CD4-positive, alpha-beta T cell treated with Interleukin-17A for 1 hour (primary cell): ENCODE measurements at regions not wholly inside any gene's neighbourhood (a gene's known extent, or its start where the extent isn't known, plus 50 kb on each side); places are given as distances from the start of the nearest gene placed in this dataset.

Experiments
- DNase-seq: peaks from one replicate; pipeline ENCODE4 v3.0.0-alpha.2; 2020

DNA sequence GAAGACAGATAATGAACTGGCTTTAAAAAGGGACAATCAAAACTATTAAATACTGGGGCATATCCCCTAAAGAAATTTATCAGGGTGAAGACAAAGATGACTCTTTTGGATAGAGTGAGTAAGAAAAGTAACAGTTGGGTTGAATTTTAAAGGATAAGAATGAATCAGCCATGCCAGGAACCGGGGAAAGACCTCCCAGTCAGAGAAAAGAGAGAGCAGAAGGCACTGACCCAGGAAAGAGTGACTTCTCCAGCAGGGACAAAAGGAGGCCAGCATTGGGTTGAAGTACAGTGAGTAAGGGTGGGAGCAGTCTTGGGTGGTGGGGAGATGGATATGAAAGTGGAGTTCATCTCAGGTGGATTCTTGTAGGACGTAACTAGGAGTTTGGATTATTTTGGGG lies 516.9 kb upstream of the JAG1 start:
- no peak for DNase-seq

DNA sequence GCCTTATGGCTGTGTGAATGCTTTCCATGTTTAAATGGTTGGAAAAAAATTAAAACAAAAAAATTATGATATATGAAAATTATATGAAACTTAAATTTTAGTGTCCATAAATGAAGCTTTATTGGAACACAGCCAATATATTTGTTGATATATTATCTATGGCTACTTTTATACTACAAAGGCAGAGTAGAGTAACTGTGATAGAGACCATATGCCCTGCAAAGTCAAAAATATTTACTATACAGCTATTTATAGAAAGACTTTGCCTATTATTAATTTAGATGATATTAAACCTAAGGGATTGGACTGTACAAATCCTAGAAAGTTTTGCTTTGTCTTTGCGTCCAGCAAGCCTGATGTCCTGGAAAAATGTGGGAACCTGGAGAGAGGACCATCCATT lies 518.3 kb upstream of the JAG1 start:
- no peak for DNase-seq

DNA sequence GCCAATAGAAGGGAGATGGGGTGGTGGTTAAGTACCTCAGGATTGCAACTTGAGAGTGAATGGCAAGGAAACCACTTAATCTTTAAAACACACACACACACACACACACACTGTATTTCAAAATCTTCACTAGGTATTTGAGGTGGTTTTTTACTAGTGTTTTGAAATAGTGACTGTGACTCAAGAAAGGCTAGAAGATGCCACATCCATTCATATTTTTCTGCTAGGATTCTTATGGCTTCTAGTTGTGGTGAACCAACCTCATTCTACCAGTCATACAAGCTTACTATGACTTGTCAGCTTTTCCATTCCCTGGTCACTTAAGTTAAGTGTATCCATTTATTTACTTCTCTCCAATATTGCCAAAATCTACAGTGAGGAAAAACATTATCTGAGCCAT lies 519.4 kb upstream of the JAG1 start:
- no peak for DNase-seq

DNA sequence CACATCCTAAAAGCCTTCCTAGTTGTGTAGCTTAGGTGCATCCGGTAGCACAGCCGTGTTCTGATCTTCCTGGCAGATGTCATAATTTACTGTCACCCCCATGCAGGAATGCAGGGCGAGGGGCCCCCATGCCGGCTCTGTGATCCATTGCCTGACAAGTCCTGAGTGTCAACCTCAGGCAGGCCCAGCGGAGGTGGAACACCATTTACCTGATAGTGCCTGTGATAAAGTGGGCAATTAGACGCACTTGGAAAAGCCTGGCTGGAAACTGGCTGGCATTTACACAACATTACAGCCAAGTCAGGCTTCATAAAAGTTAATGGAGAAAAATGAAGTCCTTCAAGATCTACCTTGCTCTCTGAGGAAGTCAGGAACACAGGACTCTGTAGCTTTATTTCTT lies 521.4 kb upstream of the JAG1 start:
- DNase-seq = no peak

DNA sequence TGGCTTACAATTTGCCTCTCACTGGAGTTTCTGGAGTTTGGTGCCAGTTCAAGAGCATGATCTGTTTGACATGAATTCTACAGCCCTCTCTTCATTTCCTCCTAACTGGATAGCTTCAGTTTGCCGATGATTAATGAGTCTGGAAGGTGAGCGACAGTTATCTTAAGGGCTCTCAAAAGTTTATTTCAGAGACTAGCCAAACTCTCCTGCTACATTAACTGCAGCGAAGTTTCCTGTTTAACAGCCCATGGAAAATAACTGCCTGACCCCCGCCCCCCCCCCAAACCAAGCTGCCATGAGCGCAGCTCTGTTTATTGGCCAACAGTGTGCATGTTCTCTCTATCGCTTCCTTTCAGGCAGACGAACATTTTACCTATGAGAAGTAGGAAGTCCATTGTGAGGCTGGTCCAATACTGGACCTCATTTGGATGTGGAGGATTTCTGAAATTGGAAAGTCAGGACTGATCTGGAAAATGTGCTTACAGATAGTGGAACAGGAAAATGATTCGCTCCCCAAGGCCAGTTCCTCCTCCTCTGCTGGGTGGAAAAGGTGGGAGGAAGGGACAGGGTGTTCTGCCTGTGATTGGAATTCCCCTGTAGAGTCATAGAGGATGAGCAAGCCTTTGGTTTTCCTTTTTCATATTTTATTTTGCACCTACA lies 522.2 kb upstream of the JAG1 start:
- DNase-seq = no peak

DNA sequence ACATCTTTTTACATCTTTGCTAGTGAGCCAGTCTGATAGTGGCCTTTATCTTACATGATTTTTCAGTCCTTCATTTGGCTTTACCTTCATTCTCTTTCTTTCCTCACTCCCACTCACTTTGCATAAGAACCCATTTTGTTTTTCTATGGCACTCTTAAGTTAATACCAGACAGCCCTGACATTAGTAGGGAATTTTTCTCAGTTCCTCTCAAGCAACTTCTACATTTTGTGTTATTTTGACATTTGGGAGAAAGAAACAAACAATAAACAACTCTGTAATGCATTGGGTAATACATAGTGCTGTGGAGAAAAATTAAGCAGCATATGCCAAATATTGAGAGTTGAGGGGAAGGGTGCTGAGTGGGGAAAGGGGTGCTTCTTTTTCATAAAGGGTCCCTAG lies 524.1 kb upstream of the JAG1 start:
- DNase-seq = no peak

DNA sequence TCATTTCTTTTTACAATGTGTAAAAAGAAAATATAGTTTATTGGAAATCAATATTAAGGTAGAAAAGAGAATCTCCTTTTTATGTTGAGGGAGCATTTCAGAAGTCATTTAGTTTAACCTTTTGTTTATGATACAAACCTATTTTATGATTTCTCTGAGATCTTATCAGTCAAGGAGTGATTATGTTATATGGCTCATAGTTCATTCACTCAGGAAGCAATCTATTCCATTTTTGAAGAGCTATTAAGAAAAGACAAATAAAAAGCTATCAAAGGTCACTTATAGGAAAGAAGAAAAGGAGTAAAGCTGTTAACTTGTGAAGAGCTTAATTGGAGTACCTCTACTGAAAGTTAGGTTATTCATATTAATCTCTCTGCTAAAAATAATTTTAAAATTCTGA lies 526.6 kb upstream of the JAG1 start:
- no peak for DNase-seq

DNA sequence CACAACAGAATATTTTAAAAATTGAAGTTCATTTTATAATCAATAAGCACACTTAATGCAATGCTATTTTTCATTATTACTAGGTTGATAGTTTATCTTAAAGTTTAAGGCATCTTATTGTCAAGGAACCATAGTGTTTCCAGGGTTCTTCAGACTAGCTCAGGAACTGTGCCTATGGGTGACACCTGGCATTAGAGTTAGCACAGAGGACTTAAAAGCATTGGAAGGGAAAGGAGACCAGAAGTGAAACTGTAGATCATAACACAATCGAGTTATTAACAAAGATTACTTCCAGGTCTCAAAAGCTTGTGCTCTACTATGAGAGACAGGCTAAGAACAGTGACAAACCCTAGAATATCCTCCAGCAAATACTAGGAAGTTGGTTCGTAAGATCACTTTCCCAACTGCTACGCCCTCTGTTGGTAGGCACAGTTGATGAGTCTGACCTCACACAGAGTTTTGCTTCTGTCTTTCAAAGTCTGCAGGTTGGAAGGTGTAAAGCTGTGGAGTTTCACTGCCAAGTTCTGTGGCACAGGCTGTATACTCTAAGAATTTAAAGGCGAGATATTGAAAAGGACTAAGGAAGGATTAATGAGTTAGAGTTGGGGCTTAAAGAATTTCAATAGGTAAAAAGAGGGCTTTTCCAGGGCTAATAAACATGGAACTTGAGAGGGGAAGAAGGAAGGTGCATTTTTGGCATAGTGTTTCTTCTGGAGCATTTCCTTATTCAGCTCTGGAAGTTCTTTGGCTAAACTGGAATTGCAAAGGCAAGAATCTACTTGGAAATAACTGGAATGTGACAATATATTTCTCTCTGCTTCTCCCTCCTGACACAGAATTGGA lies 531.3 kb upstream of the JAG1 start:
- DNase-seq = peak; percentile 2

DNA sequence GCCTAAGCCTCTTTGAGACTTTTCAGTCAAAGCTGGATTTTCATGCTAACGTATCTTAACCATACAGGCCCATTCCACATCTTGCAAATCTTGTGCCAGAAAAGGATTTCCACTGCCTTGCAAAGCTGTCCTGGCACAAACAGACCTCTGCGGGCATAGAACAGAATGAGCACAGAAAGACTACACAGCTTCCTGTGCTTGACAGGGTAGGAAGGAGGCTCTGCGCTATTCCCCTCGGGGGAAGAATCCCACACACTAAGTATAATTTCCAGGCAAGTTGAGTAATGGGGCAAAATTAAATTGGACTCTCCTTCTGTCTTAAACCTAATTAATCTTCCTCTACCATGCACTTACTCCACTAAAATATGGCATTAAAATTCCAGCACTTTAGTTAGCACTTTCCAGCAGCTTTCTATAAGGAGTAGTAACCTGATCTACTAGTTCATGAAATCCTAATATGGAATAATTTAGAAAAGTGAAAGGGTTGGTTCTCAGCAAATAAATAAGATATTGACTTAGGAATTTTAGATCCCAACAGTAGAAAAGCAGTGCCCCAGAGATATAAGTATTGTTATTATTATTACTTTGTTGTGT lies 532.1 kb upstream of the JAG1 start:
- no peak for DNase-seq

DNA sequence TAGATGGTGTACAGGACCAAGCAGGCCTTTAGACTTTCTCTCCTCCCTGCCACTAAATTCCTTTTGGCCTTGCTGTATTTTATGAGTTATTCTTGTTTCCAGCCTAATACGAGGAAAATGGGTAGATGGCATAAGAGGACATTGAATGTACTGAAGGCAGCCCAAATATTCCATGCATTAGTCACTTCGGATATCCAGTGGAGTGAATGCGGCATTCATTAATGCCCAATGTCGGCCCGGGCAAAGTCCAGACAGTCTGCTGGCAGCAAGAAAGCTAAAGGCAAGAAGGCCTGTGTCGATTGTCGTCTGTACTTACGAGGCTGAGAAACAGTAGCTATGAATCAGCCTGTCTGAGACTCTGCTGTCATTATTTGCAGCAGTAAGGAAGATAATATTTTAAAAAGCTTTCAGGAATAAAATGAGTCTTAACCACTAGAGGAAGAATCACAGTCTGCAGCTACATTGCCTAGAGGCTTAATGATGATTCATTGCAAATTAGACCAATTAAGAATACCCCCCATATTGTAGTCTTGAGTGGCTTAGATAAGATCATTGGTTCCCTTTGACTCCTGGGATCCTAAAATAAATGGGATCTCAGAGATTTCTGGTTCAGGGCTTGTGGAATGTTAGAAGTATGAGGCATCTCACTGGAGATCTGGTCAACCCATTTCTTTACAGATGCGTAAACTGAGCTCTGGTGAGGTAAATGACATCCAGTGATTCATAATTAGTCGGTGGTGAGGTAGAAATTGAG lies 534.1 kb upstream of the JAG1 start:
- DNase-seq = no peak

DNA sequence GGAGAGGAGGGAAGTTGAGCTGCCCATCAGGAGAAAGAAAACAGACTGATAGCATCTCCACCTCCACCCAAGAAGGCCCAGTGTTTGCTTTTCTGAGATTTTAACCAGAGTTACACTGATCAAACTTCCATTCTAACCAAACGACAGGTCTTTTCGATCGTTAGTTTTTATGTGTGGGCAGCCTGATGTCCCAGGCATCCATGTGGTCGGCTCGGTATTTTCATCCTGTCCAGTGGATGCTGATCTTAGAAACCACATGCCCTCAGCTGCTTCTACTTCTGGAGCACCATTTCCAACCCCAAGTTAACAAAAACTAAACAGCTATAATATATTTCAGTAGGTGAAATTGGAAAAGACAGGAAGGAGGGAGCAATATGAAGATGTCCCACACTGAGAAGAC lies 536.8 kb upstream of the JAG1 start:
- DNase-seq = no peak

DNA sequence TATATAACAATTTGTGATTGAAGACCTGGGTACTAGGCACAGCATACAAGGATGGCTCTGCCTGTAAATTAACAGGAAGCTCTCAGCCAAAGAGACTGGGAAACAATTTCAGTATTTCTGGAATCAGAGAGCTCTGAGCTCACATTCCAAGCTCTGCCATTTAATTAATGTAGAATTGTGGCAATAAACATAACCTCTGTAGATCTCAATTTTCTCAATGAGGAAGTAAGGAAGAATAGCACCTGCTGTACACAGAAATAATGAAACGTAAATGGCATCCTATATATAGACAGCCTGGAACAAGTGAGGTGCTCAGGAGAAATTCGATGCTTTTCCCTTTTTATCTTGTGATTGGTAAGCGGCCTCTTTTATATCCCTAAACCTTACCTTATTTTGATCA lies 538.5 kb upstream of the JAG1 start:
- DNase-seq = no peak

DNA sequence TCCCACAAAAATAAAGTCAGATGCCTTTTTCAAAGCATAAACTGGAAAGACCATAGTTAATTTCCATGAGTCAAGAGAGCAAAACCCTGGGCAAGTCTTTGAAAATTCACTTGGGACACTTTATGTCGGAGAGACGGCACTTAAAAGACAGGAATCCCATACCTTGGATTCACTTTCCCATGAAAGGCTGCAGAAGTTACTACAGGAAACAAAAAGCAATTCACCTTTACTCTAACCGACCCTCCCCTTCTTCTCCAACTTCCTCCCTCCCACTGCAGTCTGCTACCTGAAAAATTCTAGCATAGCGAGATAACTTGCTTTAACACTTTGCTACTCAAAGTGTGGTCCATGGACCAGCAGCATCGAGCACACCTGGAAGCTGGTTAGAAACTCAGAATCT lies 539.1 kb upstream of the JAG1 start:
- DNase-seq = no peak

DNA sequence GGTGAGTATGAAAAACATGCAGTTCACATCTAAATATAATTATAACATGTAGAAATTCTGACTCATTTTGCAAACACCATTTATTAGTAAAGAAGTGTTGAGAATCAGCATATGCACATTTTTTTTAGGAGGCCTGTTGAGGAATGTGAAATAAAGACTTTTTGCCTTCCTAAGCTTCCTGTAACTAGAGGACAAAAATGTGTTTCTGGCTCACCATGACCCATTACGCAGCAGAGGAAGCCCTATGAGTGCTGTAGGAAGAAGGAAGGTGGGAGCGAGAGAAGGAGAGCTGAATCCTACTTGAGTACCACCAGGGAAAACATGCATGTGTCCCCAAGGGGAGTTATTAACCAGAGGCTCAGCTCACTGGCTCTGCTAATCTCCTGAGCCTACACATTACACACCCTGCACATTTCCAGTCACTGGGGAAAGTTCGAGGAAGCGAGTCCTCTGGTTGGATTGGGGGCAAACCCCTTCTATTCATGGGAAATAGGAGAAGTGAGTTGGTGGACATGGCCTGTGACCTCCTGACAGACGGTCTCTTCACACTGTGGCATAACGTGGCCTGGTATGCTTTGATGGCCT lies 540.5 kb upstream of the JAG1 start:
- no peak for DNase-seq

DNA sequence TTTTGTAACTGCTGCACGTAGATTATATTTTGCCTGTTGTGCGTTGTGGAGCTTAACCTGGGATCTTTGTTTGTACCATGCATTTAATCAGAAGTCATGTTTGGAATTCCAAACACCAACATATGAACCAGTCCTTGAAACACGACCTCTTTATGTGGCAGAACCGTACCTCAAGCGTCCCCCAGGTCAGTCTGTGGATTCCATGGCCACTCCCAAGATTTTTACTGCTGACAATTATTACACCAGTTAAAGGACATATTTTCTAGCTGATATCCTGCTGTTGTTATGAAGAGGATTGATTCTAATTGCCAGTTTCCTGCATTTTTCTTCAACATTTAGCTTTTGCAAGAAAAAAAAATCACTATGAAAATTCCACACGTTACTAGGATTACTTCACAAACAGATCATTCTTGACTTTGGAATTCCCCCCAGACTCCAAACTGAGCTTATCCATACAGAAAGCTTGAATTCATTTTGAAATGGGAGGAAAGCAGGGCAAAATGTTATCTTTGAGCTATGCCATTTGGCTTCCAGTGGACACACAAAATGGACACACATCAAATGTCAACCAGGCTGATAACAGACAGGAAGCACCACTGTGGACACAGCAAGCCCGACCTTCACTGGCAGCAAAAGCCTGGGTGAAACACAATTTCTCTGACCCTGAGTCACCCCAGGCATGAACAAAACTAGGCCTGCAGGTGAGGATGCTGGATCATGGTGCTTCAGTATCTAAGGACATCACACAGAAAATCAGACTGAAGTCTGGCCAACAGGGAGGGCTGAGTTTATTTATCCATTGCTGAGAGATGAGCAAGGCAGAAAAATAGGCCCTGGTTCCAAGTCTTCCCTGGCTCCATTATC lies 542.9 kb upstream of the JAG1 start:
- DNase-seq = no peak

DNA sequence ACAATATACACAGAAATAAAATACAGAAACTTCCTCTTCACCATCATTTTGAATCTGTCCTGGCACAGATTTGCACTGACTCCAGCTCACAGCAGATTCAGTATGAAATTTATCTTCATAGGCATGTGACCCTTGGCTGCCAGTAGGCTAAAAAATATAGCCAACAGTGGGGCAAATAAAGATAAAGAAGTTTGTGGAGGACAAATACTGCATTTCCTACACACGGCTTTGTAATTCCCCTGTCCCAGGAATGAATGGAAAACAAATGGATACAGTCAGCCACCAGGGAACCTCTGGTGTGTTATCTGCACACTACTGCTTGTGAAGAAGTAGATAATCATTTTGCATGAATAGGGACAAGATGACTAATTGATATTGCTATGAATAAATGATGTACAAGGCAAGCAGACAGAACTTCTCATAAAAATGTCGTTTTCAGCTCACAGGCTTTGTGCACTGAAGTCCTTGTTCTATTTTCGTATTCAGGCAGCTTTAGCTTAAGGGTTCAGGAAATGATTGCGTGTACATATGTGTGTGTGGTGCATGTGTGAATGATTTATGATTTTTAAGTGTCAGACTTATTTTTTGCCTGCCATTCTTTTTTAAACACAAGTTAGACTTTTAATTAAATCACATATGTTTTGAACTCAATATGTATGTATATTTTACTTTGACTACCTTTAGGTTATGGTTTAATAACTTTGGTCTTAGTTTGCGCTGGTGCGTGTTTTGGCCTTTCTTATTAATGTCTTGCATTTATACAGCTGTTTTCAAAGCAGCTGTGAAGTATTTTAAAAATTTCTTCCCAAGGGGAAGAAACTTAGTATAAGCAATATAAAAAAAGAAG lies 543.8 kb upstream of the JAG1 start:
- DNase-seq = no peak

DNA sequence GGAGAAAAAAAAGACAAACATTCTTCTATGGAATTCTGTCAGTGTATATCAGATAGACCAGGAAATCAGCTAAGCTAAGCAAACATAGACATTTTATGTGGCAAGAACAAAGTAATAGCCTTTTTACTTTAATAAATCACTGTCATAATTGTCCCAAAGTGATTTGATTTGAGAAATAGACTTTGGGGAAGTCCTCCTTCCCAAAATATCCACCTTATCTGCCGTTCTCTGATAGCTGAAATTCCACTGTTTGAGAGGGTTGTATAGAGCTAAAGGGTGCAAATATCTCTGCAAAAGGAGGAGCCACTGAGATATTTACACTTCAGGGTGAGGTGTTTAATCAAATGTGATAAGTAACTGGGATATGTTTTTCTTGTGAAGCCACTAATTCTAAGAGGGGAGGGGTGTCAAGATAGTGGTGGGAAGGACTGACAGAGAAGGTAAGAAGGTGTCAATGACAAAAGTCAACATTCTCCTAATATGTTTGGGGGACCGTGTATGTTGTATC lies 544.4 kb upstream of the JAG1 start:
- no peak for DNase-seq

DNA sequence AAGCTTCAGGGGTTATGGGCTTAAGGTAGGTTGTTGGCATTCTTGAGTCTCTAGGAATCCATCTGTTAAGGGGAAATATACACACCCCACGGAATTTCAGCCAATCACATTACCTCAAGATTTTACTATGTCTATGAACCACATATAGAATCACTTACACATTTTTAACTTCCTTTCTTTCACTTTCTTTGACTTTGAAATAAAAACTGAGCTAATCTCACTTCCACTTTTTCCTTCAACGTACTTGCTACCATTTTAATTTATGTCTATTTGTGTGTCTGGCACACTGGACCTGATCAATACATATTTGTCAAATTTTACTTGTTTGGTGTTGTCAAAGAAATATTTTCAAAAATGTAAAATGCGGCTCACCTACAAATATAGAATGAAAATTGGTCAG lies 545.4 kb upstream of the JAG1 start:
- DNase-seq = no peak

DNA sequence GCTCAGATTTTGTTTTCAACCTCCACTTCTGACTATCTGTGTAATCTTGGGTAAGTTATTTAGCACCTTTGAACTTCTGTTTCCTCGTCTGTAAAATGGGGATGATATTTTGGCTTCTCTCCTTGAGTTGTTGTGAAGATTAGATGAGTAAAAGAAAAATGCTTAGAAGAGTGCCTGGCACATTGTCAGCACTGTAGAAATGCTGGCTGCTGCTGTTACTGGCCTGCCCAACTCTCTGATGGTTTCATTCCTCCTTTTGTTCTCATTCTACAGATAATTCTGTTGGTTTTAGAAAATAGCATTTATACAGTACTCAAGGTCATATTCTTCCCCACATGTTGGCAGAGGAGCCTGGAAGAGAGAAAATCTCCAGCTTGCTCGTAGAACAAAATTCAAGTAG lies 547.2 kb upstream of the JAG1 start:
- DNase-seq = no peak

DNA sequence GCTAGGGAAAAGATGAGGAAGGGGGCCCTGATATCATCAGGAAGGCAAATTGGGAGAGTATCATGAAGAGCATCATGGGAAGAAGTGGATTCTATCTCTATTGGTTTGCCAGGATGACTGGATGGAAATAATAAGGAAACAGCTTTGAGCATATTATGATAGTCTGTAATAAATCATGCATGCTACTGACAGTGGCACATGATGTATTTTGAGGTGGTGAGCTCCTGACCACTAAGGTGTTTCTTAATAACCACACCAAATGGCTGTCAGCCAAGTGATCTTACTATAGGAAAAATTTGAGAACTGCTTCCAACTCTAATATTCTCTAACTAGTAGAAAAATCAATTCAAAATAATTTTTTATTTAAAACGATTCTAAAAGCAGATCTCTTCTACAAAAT lies 548.4 kb upstream of the JAG1 start:
- DNase-seq = no peak

DNA sequence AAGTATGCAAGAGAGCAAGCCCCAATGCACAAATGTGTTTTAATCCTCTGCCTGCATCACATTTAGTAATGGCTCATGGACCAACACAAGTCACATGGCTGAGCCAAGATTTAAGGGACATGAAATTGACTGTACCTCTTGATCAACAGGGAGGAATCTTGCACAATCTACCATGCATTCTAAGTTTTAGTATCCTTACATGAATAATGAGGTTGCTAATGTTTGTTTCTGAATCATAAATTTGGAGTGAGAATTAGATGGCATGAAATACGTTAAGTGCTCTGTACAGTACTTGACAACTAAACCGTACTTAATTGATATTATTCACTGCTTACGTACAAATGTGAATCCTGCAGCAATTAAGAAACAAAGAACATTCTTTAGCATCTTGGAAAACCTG lies 553.8 kb upstream of the JAG1 start:
- DNase-seq = no peak
